ENCODE measurements at regions not wholly inside any gene's neighbourhood (a gene's known extent, or its start where the extent isn't known, plus 50 kb on each side); places are given as distances from the start of the nearest gene placed in this dataset.

- H3K4me3 ChIP-seq (ENCODE audit: extremely low read depth in 1 of 4, insufficient read depth in 2 of 4, low read depth in 3 of 4, low read length in 4 of 4), result no peak overlapping the region
- CTCF ChIA-PET (ENCODE audit: partially characterized antibody), result interaction anchor here (1.6 to 18.1 kb wide), 2 partner anchors 11 to 12 kb away, joined by 5 to 255 read pairs; no protein-coding TSS in a partner anchor
- H3K9me3 ChIP-seq (ENCODE audit: insufficient read depth in 2 of 2, low read depth in 1 of 2, low read length in 1 of 2), result peaks cover 0 to 5% of the 10 kb centered on the region in 2 experiments; a peak in 1 of 4 replicates
- POLR2A ChIA-PET (ENCODE audit: partially characterized antibody), result interaction anchor here (0.7 kb wide), 1 partner anchor 9 kb away, joined by 3 read pairs; no protein-coding TSS in a partner anchor
- H3K27me3 ChIP-seq (replicated peaks in 1 of 4; ENCODE audit: control insufficient read depth in 3 of 4, extremely low read depth in 1 of 4, insufficient read depth in 3 of 4, low read length in 3 of 4), result no peaks in the 10 kb centered on the region; a peak in 1 of 7 replicates
- no peak overlapping the region for H2BK12ac ChIP-seq (ENCODE audit: low read depth, low read length)
- no peaks in the 10 kb centered on the region for H3K23me2 ChIP-seq (ENCODE audit: low read depth, low read length)
- no peak overlapping the region for H3K23ac ChIP-seq (ENCODE audit: insufficient read length)
- no peak overlapping the region for H2BK120ac ChIP-seq (replicated peaks; ENCODE audit: low read depth, low read length)
- FAIRE-seq, result no peak
- no peak overlapping the region for H4K8ac ChIP-seq (ENCODE audit: extremely low read depth, insufficient read depth, low read length)
- H2BK15ac ChIP-seq (ENCODE audit: low read length), result no peak overlapping the region
- no peak overlapping the region for H2AK5ac ChIP-seq (ENCODE audit: low read depth, low read length)
- H2BK5ac ChIP-seq (ENCODE audit: low read depth, low read length), result no peak overlapping the region
- H3K4ac ChIP-seq (replicated peaks; ENCODE audit: insufficient read length, low read depth, low read length), result no peak overlapping the region
- H3K4me1 ChIP-seq (replicated peaks in 1 of 4; ENCODE audit: control insufficient read depth in 3 of 4, insufficient read depth in 4 of 4, low read length in 3 of 4), result no peaks in the 10 kb centered on the region; a peak in 1 of 7 replicates
- no peak overlapping the region for H3K56ac ChIP-seq (replicated peaks; ENCODE audit: insufficient read length, low read depth, low read length)
- no peak overlapping the region for H3K9ac ChIP-seq (replicated peaks in 1 of 4; ENCODE audit: extremely low read depth in 1 of 4, low read depth in 3 of 4, low read length in 3 of 4)
- no peak overlapping the region for H2BK20ac ChIP-seq (ENCODE audit: low read length)
- WGBS, 2 experiments (ENCODE audit: extremely low coverage in 1 of 2, insufficient coverage in 1 of 2, insufficient read length in 1 of 2, insufficient replicate concordance in 2 of 2, low coverage in 1 of 2, low lambda C conversion rate in 2 of 2, missing lambda C conversion rate in 1 of 2), result 83% methylated on average over 2 of the region's 2 CpGs; no CpG with 5 or more reads in 1 of the 2 experiments
- H3K14ac ChIP-seq (ENCODE audit: insufficient read length), result no peak overlapping the region
- DNase-seq (ENCODE audit: low read depth in 1 of 2, low spot score in 2 of 2), result no peak
- H4K20me1 ChIP-seq (replicated peaks in 1 of 2; ENCODE audit: control insufficient read depth in 1 of 2, insufficient read depth in 2 of 2, low read length in 2 of 2), result no peaks in the 10 kb centered on the region
- no peaks in the 10 kb centered on the region for H3K36me3 ChIP-seq (ENCODE audit: control insufficient read depth in 2 of 4, insufficient read depth in 4 of 4, low read length in 3 of 4)
- H2AFZ ChIP-seq (ENCODE audit: low read length), result no peak overlapping the region
- H4K5ac ChIP-seq (ENCODE audit: insufficient read length, low read depth, low read length), result no peak overlapping the region
- H3K18ac ChIP-seq (ENCODE audit: extremely low read depth, low read length), result no peak overlapping the region
- H4K91ac ChIP-seq (replicated peaks; ENCODE audit: insufficient read length, low read length), result no peak overlapping the region
- H3K79me1 ChIP-seq (ENCODE audit: low read depth, low read length), result no peaks in the 10 kb centered on the region
- H3K4me2 ChIP-seq (ENCODE audit: insufficient read depth in 1 of 2, low read depth in 2 of 2, low read length in 2 of 2), result no peak overlapping the region
- no peak overlapping the region for H3K27ac ChIP-seq (ENCODE audit: low read depth, low read length)
- no peaks in the 10 kb centered on the region for H3K79me2 ChIP-seq (ENCODE audit: control insufficient read depth in 1 of 2, insufficient read depth in 2 of 2, low read length in 2 of 2)
- TF ChIP-seq CHD1 (IDR thresholded peaks at IDR 0.05; ENCODE audit: low read depth, low read length) (no peak), EP300 (IDR thresholded peaks at IDR 0.05; ENCODE audit: borderline replicate concordance in 1 of 2, low read depth in 2 of 2, low read length in 2 of 2) (no peak), USF2 (IDR thresholded peaks at IDR 0.05; ENCODE audit: low read length) (no peak), HDAC2 (IDR thresholded peaks at IDR 0.05; ENCODE audit: borderline replicate concordance in 1 of 2, low read depth in 2 of 2, low read length in 2 of 2) (no peak), FOSL1 (IDR thresholded peaks at IDR 0.05; ENCODE audit: insufficient read depth, low read depth, low read length) (no peak), TAF1 (IDR thresholded peaks at IDR 0.05; ENCODE audit: low read depth, low read length) (no peak), SIRT6 (IDR thresholded peaks at IDR 0.05; ENCODE audit: low read length) (no peak), CTCF (IDR thresholded peaks at IDR 0.05; ENCODE audit: control extremely low read depth in 1 of 3, insufficient read depth in 1 of 3, low read depth in 1 of 3, low read length in 3 of 3) (no peak), TCF12 (IDR thresholded peaks at IDR 0.05; ENCODE audit: low read depth, low read length) (no peak), MAFK (IDR thresholded peaks at IDR 0.05; ENCODE audit: low read depth, low read length) (no peak)
Observed at GRCh38 chr15:66917904-66918448, 147.4 kb upstream of the SMAD3 start.
